SK-N-SH (cell line): ENCODE measurements at regions not wholly inside any gene's neighbourhood (a gene's known extent, or its start where the extent isn't known, plus 50 kb on each side); places are given as distances from the start of the nearest gene placed in this dataset.

Experiments used
- CTCF ChIA-PET: fragments of 300-600, 350-600 bp; formaldehyde crosslinking; extraction: SDS; loops from one replicate; lab custom pipeline; 2021; lab: Yijun Ruan, JAX
- POLR2A ChIA-PET: fragments of 350-600 bp; sonication (Branson Sonifier 250); formaldehyde crosslinking; extraction: SDS; loops from one replicate; lab custom pipeline; 2020; ENCODE audit warnings: antibody characterized with exemption, inconsistent platforms; lab: Yijun Ruan, JAX
- DNase-seq: peaks from one replicate; pipeline ENCODE4 v3.0.0; 2012
- H2AFZ ChIP-seq: fragments of 200-600 bp; sonication (generic); 2 replicates; pipeline ENCODE4 v1.8.1; 2016; ENCODE audit warnings: antibody characterized with exemption, mild to moderate bottlenecking, low read depth
- H3F3A ChIP-seq: fragments of 200-600 bp; sonication (generic); replicated peaks from 2 replicates; pipeline ENCODE3; 2016; ENCODE audit warnings: antibody characterized with exemption, mild to moderate bottlenecking; ENCODE audit not compliant: insufficient read depth
- H3K27ac ChIP-seq, 2 experiments: fragments of 200-500 bp in 1 of 2; fragments of 200-600 bp in 1 of 2; sonication (Bioruptor generic) in 1 of 2; sonication (generic), shearing (Covaris generic) in 1 of 2; 2 replicates each; pipeline versions ENCODE4 v1.5.1 to v1.6.1; 2014 to 2016; ENCODE audit warnings: low read depth in 2 of 2, inconsistent platforms in 1 of 2, low read length in 1 of 2, mild to moderate bottlenecking in 1 of 2, mixed read lengths in 1 of 2
- H3K27me3 ChIP-seq: fragments of 200-600 bp; sonication (generic), shearing (Covaris generic); 2 replicates; pipeline ENCODE4 v1.6.1; 2016; ENCODE audit warnings: mixed run types; ENCODE audit not compliant: insufficient read depth
- H3K36me3 ChIP-seq, 2 experiments: fragments of 200-500 bp in 1 of 2; fragments of 200-600 bp in 1 of 2; sonication (Bioruptor generic) in 1 of 2; sonication (generic) in 1 of 2; replicated peaks in 1 of 2; 2 replicates each; pipeline versions ENCODE3 to v1.5.1; 2014 to 2016; ENCODE audit warnings: low read length in 1 of 2, mild to moderate bottlenecking in 1 of 2; ENCODE audit not compliant: insufficient read depth in 2 of 2, control insufficient read depth in 1 of 2
- H3K4me1 ChIP-seq, 2 experiments: fragments of 200-500 bp in 1 of 2; fragments of 200-600 bp in 1 of 2; sonication (Bioruptor generic) in 1 of 2; sonication (generic), shearing (Covaris generic) in 1 of 2; 2 replicates each; pipeline versions ENCODE4 v1.5.1 to v1.6.1; 2014 to 2016; ENCODE audit warnings: low read depth in 1 of 2, low read length in 1 of 2, mixed run types in 1 of 2; ENCODE audit not compliant: insufficient read depth in 2 of 2, control insufficient read depth in 1 of 2
- H3K4me2 ChIP-seq: fragments of 200-600 bp; sonication (generic), shearing (Covaris generic); 2 replicates; pipeline ENCODE4 v1.6.1; 2017; ENCODE audit warnings: mixed run types
- H3K4me3 ChIP-seq, 2 experiments: fragments of 200-500 bp in 1 of 2; fragments of 200-600 bp in 1 of 2; sonication (Bioruptor generic) in 1 of 2; sonication (generic), shearing (Covaris generic) in 1 of 2; 2 replicates each; pipeline versions ENCODE4 v1.5.1 to v1.8.1; 2014 to 2016; ENCODE audit warnings: low read depth in 2 of 2, inconsistent platforms in 1 of 2, low read length in 1 of 2, mild to moderate bottlenecking in 1 of 2, mixed read lengths in 1 of 2, moderate library complexity in 1 of 2
- H3K79me2 ChIP-seq: fragments of 200-600 bp; sonication (generic); 2 replicates; pipeline ENCODE4 v1.8.1; 2017; ENCODE audit warnings: mild to moderate bottlenecking; ENCODE audit not compliant: insufficient read depth
- H3K9ac ChIP-seq: fragments of 200-600 bp; sonication (generic); 2 replicates; pipeline ENCODE4 v1.6.1; 2017; ENCODE audit warnings: mixed run types
- H3K9me2 ChIP-seq: fragments of 200-600 bp; sonication (generic); 2 replicates; pipeline ENCODE4 v1.6.1; 2017; ENCODE audit warnings: mixed run types
- H3K9me3 ChIP-seq: fragments of 200-600 bp; sonication (generic); 2 replicates; pipeline ENCODE4 v1.6.1; 2017; ENCODE audit warnings: mixed run types, mild to moderate bottlenecking, moderate library complexity
- H4K20me1 ChIP-seq: fragments of 200-600 bp; sonication (generic); 2 replicates; pipeline ENCODE4 v1.6.1; 2017; ENCODE audit warnings: mild to moderate bottlenecking, mixed run types; ENCODE audit not compliant: insufficient read depth
- ELF1 ChIP-seq: IDR thresholded peaks from 2 replicates; pipeline ENCODE4 v1.4.0; 2012
- EP300 ChIP-seq, 2 experiments: IDR thresholded peaks; 2 replicates each; pipeline versions ENCODE4 v1.4.0 to v1.6.1; 2012; ENCODE audit warnings: borderline replicate concordance in 1 of 2, low read depth in 1 of 2, low read length in 1 of 2
- GATA2 ChIP-seq: sonication (generic); formaldehyde crosslinking; IDR thresholded peaks from 2 replicates; pipeline ENCODE4 v1.5.0; 2020; ENCODE audit warnings: mild to moderate bottlenecking, missing genetic modification reagents
- JUND ChIP-seq: IDR thresholded peaks from 2 replicates; pipeline ENCODE4 v1.4.0; 2012
- MEF2A ChIP-seq: IDR thresholded peaks from 2 replicates; pipeline ENCODE4 v1.4.0; 2012; ENCODE audit warnings: low read depth, borderline replicate concordance
- MXI1 ChIP-seq: IDR thresholded peaks from 2 replicates; pipeline ENCODE4 v1.6.1; 2012; ENCODE audit warnings: mild to moderate bottlenecking, low read depth, low read length, improper control_type of control experiment
- NFIC ChIP-seq: IDR thresholded peaks from 2 replicates; pipeline ENCODE4 v1.4.0; 2012; ENCODE audit warnings: borderline replicate concordance
- NRF1 ChIP-seq: IDR thresholded peaks from 2 replicates; pipeline ENCODE4 v1.6.1; 2012; ENCODE audit warnings: low read depth, mild to moderate bottlenecking, low read length
- RFX5 ChIP-seq: IDR thresholded peaks from 2 replicates; pipeline ENCODE4 v1.6.1; 2012; ENCODE audit warnings: mild to moderate bottlenecking, improper control_type of control experiment, low read length
- RXRA ChIP-seq: IDR thresholded peaks from 2 replicates; pipeline ENCODE4 v1.4.0; 2012; ENCODE audit warnings: low read depth, mild to moderate bottlenecking, borderline replicate concordance
- SMC3 ChIP-seq: IDR thresholded peaks from 2 replicates; pipeline ENCODE4 v1.6.1; 2012; ENCODE audit warnings: low read depth, low read length, improper control_type of control experiment
- TAF1 ChIP-seq: IDR thresholded peaks from 2 replicates; pipeline ENCODE4 v1.6.1; 2012; ENCODE audit warnings: low read depth, mild to moderate bottlenecking, low read length, moderate library complexity, borderline replicate concordance
- TCF12 ChIP-seq: IDR thresholded peaks from 2 replicates; pipeline ENCODE4 v1.4.0; 2012
- TEAD4 ChIP-seq: IDR thresholded peaks from 2 replicates; pipeline ENCODE4 v1.4.0; 2012; ENCODE audit warnings: mild to moderate bottlenecking, borderline replicate concordance; ENCODE audit not compliant: insufficient read depth
- WGBS: methylation state at CpG from one replicate; pipeline ENCODE4 v1.1.6; 2017; ENCODE audit warnings: low lambda C conversion rate; 5-methylcytosine and 5-hydroxymethylcytosine counted together
- TF ChIP-seq, protein P1 (sequence below): fragments of 150-350 bp; IDR thresholded peaks from 2 replicates; pipeline ENCODE4 v1.6.1; 2017; ENCODE audit warnings: antibody characterized with exemption, low read length, low read depth, borderline replicate concordance
- TF ChIP-seq, protein P2 (sequence below): IDR thresholded peaks from 2 replicates; pipeline ENCODE4 v1.6.1; 2012; ENCODE audit warnings: mild to moderate bottlenecking, low read depth, low read length, moderate library complexity
- TF ChIP-seq, protein P3 (sequence below): IDR thresholded peaks from 2 replicates; pipeline ENCODE4 v1.4.0; 2012; ENCODE audit warnings: low read depth

DNA sequence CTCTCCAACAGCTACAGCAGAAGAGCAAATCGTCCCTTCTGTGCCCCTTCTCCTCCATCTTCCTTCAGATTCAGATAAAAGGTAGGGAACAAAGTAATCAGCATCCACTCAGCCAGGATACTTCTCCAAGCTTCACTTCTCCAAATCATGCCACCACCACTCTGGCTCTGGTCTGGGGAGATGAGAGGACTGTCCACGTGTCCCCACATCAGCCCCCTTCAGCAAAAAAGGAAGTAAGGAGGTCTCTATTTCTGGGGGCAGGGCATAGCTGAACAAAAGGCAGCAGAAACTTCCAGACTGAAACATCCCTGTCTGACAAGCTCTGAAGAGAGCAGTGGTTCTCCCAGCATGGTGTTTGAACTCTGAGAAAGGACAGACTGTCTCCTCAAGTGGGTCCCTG is 116.9 kb downstream of the C5orf15 start:
- no peak overlapping the region for H3K4me2 ChIP-seq
- no peaks in the 10 kb centered on the region for H3F3A ChIP-seq
- no peak overlapping the region for H3K4me3 ChIP-seq
- H3K27ac ChIP-seq: no peak overlapping the region
- no peak overlapping the region for H3K9ac ChIP-seq
- CTCF ChIA-PET: interaction anchor here (1.4 kb wide), 1 partner anchor 18 kb away, joined by 7 read pairs; no protein-coding TSS in a partner anchor
- no peaks in the 10 kb centered on the region for H4K20me1 ChIP-seq
- H3K4me1 ChIP-seq: no peaks in the 10 kb centered on the region; a peak in 1 of 4 replicates
- POLR2A ChIA-PET: no interaction called here
- H2AFZ ChIP-seq: no peak overlapping the region
- 25% methylated on average over 2 of the region's 2 CpGs for WGBS
- TF ChIP-seq, protein P1, sequence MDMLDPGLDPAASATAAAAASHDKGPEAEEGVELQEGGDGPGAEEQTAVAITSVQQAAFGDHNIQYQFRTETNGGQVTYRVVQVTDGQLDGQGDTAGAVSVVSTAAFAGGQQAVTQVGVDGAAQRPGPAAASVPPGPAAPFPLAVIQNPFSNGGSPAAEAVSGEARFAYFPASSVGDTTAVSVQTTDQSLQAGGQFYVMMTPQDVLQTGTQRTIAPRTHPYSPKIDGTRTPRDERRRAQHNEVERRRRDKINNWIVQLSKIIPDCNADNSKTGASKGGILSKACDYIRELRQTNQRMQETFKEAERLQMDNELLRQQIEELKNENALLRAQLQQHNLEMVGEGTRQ: no peak
- TF ChIP-seq NRF1 (no peak), SMC3 (no peak), MEF2A (no peak), MXI1 (no peak), EP300 (IDR thresholded peaks at IDR 0.05; ENCODE audit: borderline replicate concordance in 1 of 2, low read depth in 1 of 2, low read length in 1 of 2) (no peak), GATA2 (CRISPR knock-in tag) (no peak), NFIC (no peak), TAF1 (no peak), JUND (no peak), RFX5 (no peak), TEAD4 (no peak), ELF1 (no peak), RXRA (no peak), TCF12 (no peak)
- TF ChIP-seq, protein P2, sequence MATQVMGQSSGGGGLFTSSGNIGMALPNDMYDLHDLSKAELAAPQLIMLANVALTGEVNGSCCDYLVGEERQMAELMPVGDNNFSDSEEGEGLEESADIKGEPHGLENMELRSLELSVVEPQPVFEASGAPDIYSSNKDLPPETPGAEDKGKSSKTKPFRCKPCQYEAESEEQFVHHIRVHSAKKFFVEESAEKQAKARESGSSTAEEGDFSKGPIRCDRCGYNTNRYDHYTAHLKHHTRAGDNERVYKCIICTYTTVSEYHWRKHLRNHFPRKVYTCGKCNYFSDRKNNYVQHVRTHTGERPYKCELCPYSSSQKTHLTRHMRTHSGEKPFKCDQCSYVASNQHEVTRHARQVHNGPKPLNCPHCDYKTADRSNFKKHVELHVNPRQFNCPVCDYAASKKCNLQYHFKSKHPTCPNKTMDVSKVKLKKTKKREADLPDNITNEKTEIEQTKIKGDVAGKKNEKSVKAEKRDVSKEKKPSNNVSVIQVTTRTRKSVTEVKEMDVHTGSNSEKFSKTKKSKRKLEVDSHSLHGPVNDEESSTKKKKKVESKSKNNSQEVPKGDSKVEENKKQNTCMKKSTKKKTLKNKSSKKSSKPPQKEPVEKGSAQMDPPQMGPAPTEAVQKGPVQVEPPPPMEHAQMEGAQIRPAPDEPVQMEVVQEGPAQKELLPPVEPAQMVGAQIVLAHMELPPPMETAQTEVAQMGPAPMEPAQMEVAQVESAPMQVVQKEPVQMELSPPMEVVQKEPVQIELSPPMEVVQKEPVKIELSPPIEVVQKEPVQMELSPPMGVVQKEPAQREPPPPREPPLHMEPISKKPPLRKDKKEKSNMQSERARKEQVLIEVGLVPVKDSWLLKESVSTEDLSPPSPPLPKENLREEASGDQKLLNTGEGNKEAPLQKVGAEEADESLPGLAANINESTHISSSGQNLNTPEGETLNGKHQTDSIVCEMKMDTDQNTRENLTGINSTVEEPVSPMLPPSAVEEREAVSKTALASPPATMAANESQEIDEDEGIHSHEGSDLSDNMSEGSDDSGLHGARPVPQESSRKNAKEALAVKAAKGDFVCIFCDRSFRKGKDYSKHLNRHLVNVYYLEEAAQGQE: no peak
- TF ChIP-seq, protein P3, sequence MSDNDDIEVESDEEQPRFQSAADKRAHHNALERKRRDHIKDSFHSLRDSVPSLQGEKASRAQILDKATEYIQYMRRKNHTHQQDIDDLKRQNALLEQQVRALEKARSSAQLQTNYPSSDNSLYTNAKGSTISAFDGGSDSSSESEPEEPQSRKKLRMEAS: no peak
- no peaks in the 10 kb centered on the region for H3K27me3 ChIP-seq
- no peaks in the 10 kb centered on the region for H3K9me3 ChIP-seq
- H3K79me2 ChIP-seq: no peaks in the 10 kb centered on the region
- no peak for DNase-seq
- H3K9me2 ChIP-seq: no peaks in the 10 kb centered on the region
- no peaks in the 10 kb centered on the region for H3K36me3 ChIP-seq
